ENCODE measurements at regions not wholly inside any gene's neighbourhood (a gene's known extent, or its start where the extent isn't known, plus 50 kb on each side); places are given as distances from the start of the nearest gene placed in this dataset.

GRCh38 chr12:67747869-67748742, 99.6 kb downstream of the DYRK2 start:
- no peaks in the 10 kb centered on the region for H4K20me1 ChIP-seq (ENCODE audit: insufficient read depth, low read length)
- ChIA-PET CTCF (ENCODE audit: unreplicated experiment) (no interaction called here), POLR2A (no interaction called here)
- no peaks in the 10 kb centered on the region for H3K9me2 ChIP-seq (ENCODE audit: insufficient read depth, low read length)
- no peak overlapping the region for H2AFZ ChIP-seq (ENCODE audit: low read length)
- no peak overlapping the region for H3K27ac ChIP-seq (ENCODE audit: low read depth, low read length, poor library complexity, severe bottlenecking)
- intact Hi-C loops (cut with micrococcal nuclease; ENCODE audit: unreplicated experiment) = no loop called here
- no TSS peak for BruUV-seq (replicated peaks)
- no peak overlapping the region for H3K4me2 ChIP-seq (ENCODE audit: low read length)
- H3K36me3 ChIP-seq (ENCODE audit: insufficient read depth, low read length) = no peaks in the 10 kb centered on the region
- H3K4me3 ChIP-seq (ENCODE audit: low read depth, low read length, poor library complexity, severe bottlenecking) = no peak overlapping the region
- no peak for TF ChIP-seq EZH2phosphoT487 (IDR thresholded peaks at IDR 0.05; ENCODE audit: borderline replicate concordance, low read depth, low read length)
- TF ChIP-seq, protein P1, sequence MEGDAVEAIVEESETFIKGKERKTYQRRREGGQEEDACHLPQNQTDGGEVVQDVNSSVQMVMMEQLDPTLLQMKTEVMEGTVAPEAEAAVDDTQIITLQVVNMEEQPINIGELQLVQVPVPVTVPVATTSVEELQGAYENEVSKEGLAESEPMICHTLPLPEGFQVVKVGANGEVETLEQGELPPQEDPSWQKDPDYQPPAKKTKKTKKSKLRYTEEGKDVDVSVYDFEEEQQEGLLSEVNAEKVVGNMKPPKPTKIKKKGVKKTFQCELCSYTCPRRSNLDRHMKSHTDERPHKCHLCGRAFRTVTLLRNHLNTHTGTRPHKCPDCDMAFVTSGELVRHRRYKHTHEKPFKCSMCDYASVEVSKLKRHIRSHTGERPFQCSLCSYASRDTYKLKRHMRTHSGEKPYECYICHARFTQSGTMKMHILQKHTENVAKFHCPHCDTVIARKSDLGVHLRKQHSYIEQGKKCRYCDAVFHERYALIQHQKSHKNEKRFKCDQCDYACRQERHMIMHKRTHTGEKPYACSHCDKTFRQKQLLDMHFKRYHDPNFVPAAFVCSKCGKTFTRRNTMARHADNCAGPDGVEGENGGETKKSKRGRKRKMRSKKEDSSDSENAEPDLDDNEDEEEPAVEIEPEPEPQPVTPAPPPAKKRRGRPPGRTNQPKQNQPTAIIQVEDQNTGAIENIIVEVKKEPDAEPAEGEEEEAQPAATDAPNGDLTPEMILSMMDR (conservative IDR thresholded peaks at IDR 0.05; ENCODE audit: low read length) = no peak
- H3K4me1 ChIP-seq (ENCODE audit: insufficient read depth, low read length, poor library complexity, severe bottlenecking) = no peaks in the 10 kb centered on the region
- H3K79me2 ChIP-seq (ENCODE audit: insufficient read depth, low read depth, low read length) = no peaks in the 10 kb centered on the region
- no peaks in the 10 kb centered on the region for H3K9me3 ChIP-seq (ENCODE audit: low read length)
- DNase-seq (ENCODE audit: low spot score) = no peak

DNA sequence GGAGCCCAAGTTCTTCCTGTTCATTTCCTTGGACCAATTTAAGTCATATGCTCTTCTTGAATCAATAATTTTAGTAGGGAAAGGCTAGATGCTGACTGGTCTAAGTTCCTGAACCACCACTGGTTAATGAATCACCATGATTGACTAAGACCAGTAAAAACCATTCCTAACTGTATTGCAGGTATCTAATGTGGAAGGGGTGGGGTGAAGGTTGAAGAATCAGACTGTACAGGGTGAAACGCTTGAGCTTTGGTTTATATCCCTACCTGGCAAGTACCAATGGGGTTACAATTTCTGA, 100.1 kb downstream of the DYRK2 start:
- CTCF ChIA-PET (ENCODE audit: unreplicated experiment) = no interaction called here
- no TSS peak for BruUV-seq (replicated peaks)
- intact Hi-C loops (cut with micrococcal nuclease; ENCODE audit: unreplicated experiment) = no loop called here

More for the DNA sequence above, 100.1 kb downstream of the DYRK2 start:
- H3K4me3 ChIP-seq (ENCODE audit: low read depth, low read length, poor library complexity, severe bottlenecking) = no peak overlapping the region
- no peaks in the 10 kb centered on the region for H4K20me1 ChIP-seq (ENCODE audit: insufficient read depth, low read length)
- TF ChIP-seq, protein P1 (conservative IDR thresholded peaks at IDR 0.05; ENCODE audit: low read length) = no peak
- TF ChIP-seq EZH2phosphoT487 (IDR thresholded peaks at IDR 0.05; ENCODE audit: borderline replicate concordance, low read depth, low read length) = no peak
- DNase-seq (ENCODE audit: low spot score) = no peak
- H3K9me3 ChIP-seq (ENCODE audit: low read length) = no peaks in the 10 kb centered on the region
- no peak overlapping the region for H2AFZ ChIP-seq (ENCODE audit: low read length)
- no peaks in the 10 kb centered on the region for H3K9me2 ChIP-seq (ENCODE audit: insufficient read depth, low read length)
- no peak overlapping the region for H3K4me2 ChIP-seq (ENCODE audit: low read length)
- H3K36me3 ChIP-seq (ENCODE audit: insufficient read depth, low read length) = no peaks in the 10 kb centered on the region
- POLR2A ChIA-PET = no interaction called here
- H3K4me1 ChIP-seq (ENCODE audit: insufficient read depth, low read length, poor library complexity, severe bottlenecking) = no peaks in the 10 kb centered on the region
- no peak overlapping the region for H3K27ac ChIP-seq (ENCODE audit: low read depth, low read length, poor library complexity, severe bottlenecking)
- H3K79me2 ChIP-seq (ENCODE audit: insufficient read depth, low read depth, low read length) = no peaks in the 10 kb centered on the region
